H9 (cell line): ENCODE measurements at regions not wholly inside any gene's neighbourhood (a gene's known extent, or its start where the extent isn't known, plus 50 kb on each side); places are given as distances from the start of the nearest gene placed in this dataset.

ENCODE experiments used
- DNase-seq: peaks from one replicate; pipeline ENCODE4 v3.0.0-alpha.2; 2017
- H2AFZ ChIP-seq: one replicate; pipeline ENCODE4 v1.6.1; 2013; ENCODE audit warnings: mild to moderate bottlenecking, low read length, control low read depth, moderate library complexity
- H2AK5ac ChIP-seq: 2 replicates; pipeline ENCODE4 v1.6.1; 2013; ENCODE audit warnings: low read length, control low read depth, mixed read lengths; ENCODE audit not compliant: insufficient read length
- H2BK120ac ChIP-seq: one replicate; pipeline ENCODE4 v1.6.1; 2013; ENCODE audit warnings: low read depth, mild to moderate bottlenecking, low read length, control low read depth, inconsistent platforms; ENCODE audit not compliant: poor library complexity, severe bottlenecking
- H2BK12ac ChIP-seq: 2 replicates; pipeline ENCODE4 v1.6.1; 2013; ENCODE audit warnings: low read length, control low read depth, mixed read lengths, low read depth; ENCODE audit not compliant: insufficient read length
- H2BK15ac ChIP-seq: 2 replicates; pipeline ENCODE4 v1.6.1; 2013; ENCODE audit warnings: low read depth, low read length, control low read depth
- H2BK20ac ChIP-seq: one replicate; pipeline ENCODE4 v1.6.1; 2013; ENCODE audit warnings: low read depth, mild to moderate bottlenecking, low read length, control low read depth, inconsistent platforms; ENCODE audit not compliant: poor library complexity, severe bottlenecking
- H2BK5ac ChIP-seq: 2 replicates; pipeline ENCODE4 v1.6.1; 2013; ENCODE audit warnings: low read length, control low read depth, mixed read lengths; ENCODE audit not compliant: insufficient read length
- H3K14ac ChIP-seq: 2 replicates; pipeline ENCODE4 v1.6.1; 2013; ENCODE audit warnings: low read length, control low read depth; ENCODE audit not compliant: insufficient read depth
- H3K18ac ChIP-seq: 2 replicates; pipeline ENCODE4 v1.6.1; 2013; ENCODE audit warnings: low read depth, mild to moderate bottlenecking, mixed read lengths, low read length, control low read depth; ENCODE audit not compliant: insufficient read length
- H3K23ac ChIP-seq: 2 replicates; pipeline ENCODE4 v1.6.1; 2013; ENCODE audit warnings: low read length, control low read depth, mixed read lengths, low read depth; ENCODE audit not compliant: insufficient read length
- H3K23me2 ChIP-seq: 2 replicates; pipeline ENCODE4 v1.6.1; 2013; ENCODE audit warnings: low read depth, mild to moderate bottlenecking, mixed read lengths, low read length, control low read depth; ENCODE audit not compliant: insufficient read length, poor library complexity, severe bottlenecking
- H3K27ac ChIP-seq: 2 replicates; pipeline ENCODE4 v1.5.1; 2013; ENCODE audit warnings: low read length, control low read depth, mixed read lengths, low read depth; ENCODE audit not compliant: insufficient read length
- H3K27me3 ChIP-seq: 2 replicates; pipeline ENCODE4 v1.6.1; 2013; ENCODE audit warnings: low read length, control low read depth, inconsistent platforms; ENCODE audit not compliant: insufficient read depth
- H3K4ac ChIP-seq: 2 replicates; pipeline ENCODE4 v1.6.1; 2013; ENCODE audit warnings: low read depth, mild to moderate bottlenecking, control low read depth, inconsistent platforms, low read length, moderate library complexity
- H3K4me1 ChIP-seq: 2 replicates; pipeline ENCODE4 v1.6.1; 2013; ENCODE audit warnings: low read length, control low read depth, inconsistent platforms; ENCODE audit not compliant: insufficient read depth
- H3K4me2 ChIP-seq: 2 replicates; pipeline ENCODE4 v1.6.1; 2013; ENCODE audit warnings: low read length, control low read depth, mixed read lengths; ENCODE audit not compliant: insufficient read length, insufficient read depth
- H3K56ac ChIP-seq: 2 replicates; pipeline ENCODE4 v1.6.1; 2013; ENCODE audit warnings: low read depth, mild to moderate bottlenecking, mixed read lengths, low read length, control low read depth; ENCODE audit not compliant: insufficient read length
- H3K79me1 ChIP-seq: 2 replicates; pipeline ENCODE4 v1.6.1; 2013; ENCODE audit warnings: low read depth, mild to moderate bottlenecking, moderate library complexity, low read length, control low read depth, inconsistent platforms; ENCODE audit not compliant: insufficient read depth, poor library complexity, severe bottlenecking
- H3K79me2 ChIP-seq: 2 replicates; pipeline ENCODE4 v1.6.1; 2013; ENCODE audit warnings: low read length, control low read depth, inconsistent platforms; ENCODE audit not compliant: insufficient read depth
- H3K9ac ChIP-seq: 2 replicates; pipeline ENCODE4 v1.6.1; 2013; ENCODE audit warnings: low read length, control low read depth, mixed read lengths; ENCODE audit not compliant: insufficient read length; ENCODE audit errors: extremely low read depth
- H3K9me3 ChIP-seq: one replicate; pipeline ENCODE4 v1.6.1; 2013; ENCODE audit warnings: low read depth, low read length, inconsistent platforms; ENCODE audit not compliant: control insufficient read depth
- H3T11ph ChIP-seq: one replicate; pipeline ENCODE4 v1.6.1; 2013; ENCODE audit warnings: mild to moderate bottlenecking, low read length, control low read depth, inconsistent platforms
- H4K20me1 ChIP-seq: one replicate; pipeline ENCODE4 v1.6.1; 2013; ENCODE audit not compliant: control insufficient read depth, insufficient read length, insufficient read depth
- H4K5ac ChIP-seq: 2 replicates; pipeline ENCODE4 v1.6.1; 2013; ENCODE audit warnings: low read depth, mild to moderate bottlenecking, mixed read lengths, low read length, control low read depth; ENCODE audit not compliant: insufficient read length
- H4K8ac ChIP-seq: replicated peaks from 2 replicates; pipeline ENCODE4 v1.6.1; 2013; ENCODE audit warnings: low read length, control low read depth, mixed read lengths, low read depth; ENCODE audit not compliant: insufficient read length
- H4K91ac ChIP-seq: 2 replicates; pipeline ENCODE4 v1.6.1; 2013; ENCODE audit warnings: low read depth, mild to moderate bottlenecking, moderate library complexity, mixed read lengths, low read length, control low read depth; ENCODE audit not compliant: insufficient read length
- H3K27ac Mint-ChIP-seq, 3 experiments: 2 replicates in 2 of 3; 3 replicates in 1 of 3; pipeline ENCODE4 v1.8.0; 2020 to 2021; ENCODE audit warnings: mixed read lengths in 3 of 3, mild to moderate bottlenecking in 1 of 3, moderate library complexity in 1 of 3
- H3K27me3 Mint-ChIP-seq: 2 replicates; pipeline ENCODE4 v1.8.0; 2021; ENCODE audit warnings: low read depth, mild to moderate bottlenecking, moderate library complexity, mixed read lengths
- H3K36me3 Mint-ChIP-seq, 3 experiments: 2 replicates in 2 of 3; 3 replicates in 1 of 3; pipeline ENCODE4 v1.8.0; 2020 to 2021; ENCODE audit warnings: low read depth in 3 of 3, mixed read lengths in 3 of 3; ENCODE audit not compliant: insufficient read depth in 1 of 3
- H3K4me1 Mint-ChIP-seq, 2 experiments: 2 replicates each; pipeline ENCODE4 v1.8.0; 2020; ENCODE audit warnings: mixed read lengths in 2 of 2
- H3K4me3 Mint-ChIP-seq, 2 experiments: 2 replicates in 1 of 2; 3 replicates in 1 of 2; pipeline ENCODE4 v1.8.0; 2020 to 2021; ENCODE audit warnings: mild to moderate bottlenecking in 2 of 2, mixed read lengths in 2 of 2, moderate library complexity in 1 of 2
- H3K9me3 Mint-ChIP-seq, 2 experiments: 2 replicates in 1 of 2; 3 replicates in 1 of 2; pipeline ENCODE4 v1.8.0; 2020; ENCODE audit warnings: mild to moderate bottlenecking in 2 of 2, mixed read lengths in 2 of 2, moderate library complexity in 1 of 2
- WGBS: extraction: QIAGEN DNeasy Blood & Tissue Kit; methylation state at CpG from one replicate; pipeline ENCODE4 v1.1.7; 2013; ENCODE audit warnings: missing lambda C conversion rate, low lambda C conversion rate, mixed read lengths; ENCODE audit not compliant: insufficient read length; ENCODE audit errors: extremely low coverage; 5-methylcytosine and 5-hydroxymethylcytosine counted together
- TF ChIP-seq, protein P1 (sequence below): fragments of 200-600 bp; sonication (generic); conservative IDR thresholded peaks from 3 replicates; pipeline ENCODE4 v1.8.0; 2021; ENCODE audit warnings: antibody characterized with exemption, mild to moderate bottlenecking

DNA sequence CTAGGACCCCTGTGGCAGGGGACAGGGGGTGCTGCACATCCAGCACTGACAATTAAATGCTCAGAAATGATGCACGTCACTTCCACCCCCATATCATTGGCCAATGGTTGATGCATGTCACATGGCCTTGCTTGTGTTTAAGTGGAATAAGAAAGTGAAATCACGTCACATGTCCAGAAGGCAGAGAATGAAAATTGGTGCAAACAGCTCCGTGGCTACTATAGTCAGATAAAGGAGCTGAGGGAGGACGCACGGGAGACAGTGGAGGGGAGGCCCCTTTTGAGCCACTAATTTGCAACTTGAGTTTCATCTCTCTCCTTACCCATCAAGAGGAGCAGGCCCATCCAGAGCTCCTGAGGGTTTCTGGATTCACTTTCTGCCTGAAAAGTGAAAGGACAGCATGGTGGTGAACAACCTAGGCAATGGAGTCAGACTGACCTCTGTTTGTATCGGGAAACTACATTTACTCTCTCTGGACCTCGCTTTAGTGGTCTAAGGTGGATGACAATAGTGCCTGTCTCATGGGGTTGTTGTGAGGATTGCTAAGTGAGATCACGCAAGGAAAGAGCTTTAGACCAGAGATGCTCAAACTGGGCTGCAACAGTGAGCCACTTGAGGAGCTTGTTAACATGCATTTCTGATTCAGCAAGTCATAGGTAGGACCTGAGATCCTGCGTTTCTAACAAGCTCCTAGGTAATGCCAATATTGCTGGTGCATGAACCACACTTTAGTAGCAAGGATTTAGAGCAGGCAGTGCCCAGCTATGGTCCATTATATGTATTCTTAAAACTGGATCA, 133.9 kb upstream of the ADRA1B start:
- no peak overlapping the region for H3K14ac ChIP-seq
- no peak overlapping the region for H2AFZ ChIP-seq
- H2BK120ac ChIP-seq, result no peak overlapping the region
- no peak overlapping the region for H4K8ac ChIP-seq
- no peak overlapping the region for H2BK12ac ChIP-seq
- no peak overlapping the region for H3K27ac ChIP-seq
- no peak overlapping the region for H3K18ac ChIP-seq
- H3K27me3 ChIP-seq, result no peaks in the 10 kb centered on the region
- no CpG with 5 or more reads among the region's 9 CpGs for WGBS
- no peaks in the 10 kb centered on the region for H3K79me1 ChIP-seq
- H4K91ac ChIP-seq, result no peak overlapping the region
- no peak overlapping the region for H2BK20ac ChIP-seq
- H4K20me1 ChIP-seq, result no peaks in the 10 kb centered on the region
- TF ChIP-seq, protein P1, sequence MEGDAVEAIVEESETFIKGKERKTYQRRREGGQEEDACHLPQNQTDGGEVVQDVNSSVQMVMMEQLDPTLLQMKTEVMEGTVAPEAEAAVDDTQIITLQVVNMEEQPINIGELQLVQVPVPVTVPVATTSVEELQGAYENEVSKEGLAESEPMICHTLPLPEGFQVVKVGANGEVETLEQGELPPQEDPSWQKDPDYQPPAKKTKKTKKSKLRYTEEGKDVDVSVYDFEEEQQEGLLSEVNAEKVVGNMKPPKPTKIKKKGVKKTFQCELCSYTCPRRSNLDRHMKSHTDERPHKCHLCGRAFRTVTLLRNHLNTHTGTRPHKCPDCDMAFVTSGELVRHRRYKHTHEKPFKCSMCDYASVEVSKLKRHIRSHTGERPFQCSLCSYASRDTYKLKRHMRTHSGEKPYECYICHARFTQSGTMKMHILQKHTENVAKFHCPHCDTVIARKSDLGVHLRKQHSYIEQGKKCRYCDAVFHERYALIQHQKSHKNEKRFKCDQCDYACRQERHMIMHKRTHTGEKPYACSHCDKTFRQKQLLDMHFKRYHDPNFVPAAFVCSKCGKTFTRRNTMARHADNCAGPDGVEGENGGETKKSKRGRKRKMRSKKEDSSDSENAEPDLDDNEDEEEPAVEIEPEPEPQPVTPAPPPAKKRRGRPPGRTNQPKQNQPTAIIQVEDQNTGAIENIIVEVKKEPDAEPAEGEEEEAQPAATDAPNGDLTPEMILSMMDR, result no peak
- Mint-ChIP-seq H3K4me3 (no peak overlapping the region), H3K27ac (no peak overlapping the region), H3K27me3 (no peaks in the 10 kb centered on the region; the same call in 1 of the 2 replicates), H3K4me1 (peaks cover 18 to 19% of the 10 kb centered on the region in 2 experiments), H3K36me3 (no peaks in the 10 kb centered on the region), H3K9me3 (no peaks in the 10 kb centered on the region)
- H2BK5ac ChIP-seq, result no peak overlapping the region
- H3K4ac ChIP-seq, result no peak overlapping the region
- no peak overlapping the region for H3T11ph ChIP-seq
- H4K5ac ChIP-seq, result no peak overlapping the region
- no peak overlapping the region for H3K56ac ChIP-seq
- DNase-seq, result no peak
- H3K4me1 ChIP-seq, result peaks cover 6% of the 10 kb centered on the region; the same call in 1 of the 2 replicates
- H3K9ac ChIP-seq, result no peak overlapping the region
- H3K23me2 ChIP-seq, result no peaks in the 10 kb centered on the region
- H3K4me2 ChIP-seq, result no peak overlapping the region
- no peaks in the 10 kb centered on the region for H3K79me2 ChIP-seq
- no peak overlapping the region for H3K23ac ChIP-seq
- no peak overlapping the region for H2AK5ac ChIP-seq
- no peaks in the 10 kb centered on the region for H3K9me3 ChIP-seq
- H2BK15ac ChIP-seq, result no peak overlapping the region
